ENCODE measurements at regions not wholly inside any gene's neighbourhood (a gene's known extent, or its start where the extent isn't known, plus 50 kb on each side); places are given as distances from the start of the nearest gene placed in this dataset.

GRCh38 chr14:101372894-101373620, 188.2 kb upstream of the DIO3 start:
- Mint-ChIP-seq H3K9me3 (ENCODE audit: unreplicated experiment) (peaks cover 3% of the 10 kb centered on the region), H3K27me3 (ENCODE audit: low read depth, unreplicated experiment) (peaks cover 35% of the 10 kb centered on the region), H3K27ac (ENCODE audit: unreplicated experiment) (no peak overlapping the region), H3K4me1 (ENCODE audit: low read depth, unreplicated experiment) (no peaks in the 10 kb centered on the region), H3K4me3 (ENCODE audit: unreplicated experiment) (no peak overlapping the region), H3K36me3 (ENCODE audit: low read depth, unreplicated experiment) (no peaks in the 10 kb centered on the region)
- Histone ChIP-seq H3K4me3 (ENCODE audit: insufficient read depth, low read depth, low read length) (no peak overlapping the region), H2AFZ (ENCODE audit: low read depth, low read length) (no peak overlapping the region), H3K79me2 (ENCODE audit: insufficient read depth, low read length) (no peaks in the 10 kb centered on the region), H3K27ac (ENCODE audit: low read depth, low read length) (no peak overlapping the region), H3K9ac (ENCODE audit: low read length) (no peak overlapping the region), H3K27me3 (ENCODE audit: insufficient read depth, low read length) (no peaks in the 10 kb centered on the region), H3K9me3 (ENCODE audit: insufficient read depth, low read depth, low read length) (no peaks in the 10 kb centered on the region), H4K20me1 (ENCODE audit: insufficient read depth, low read length) (no peaks in the 10 kb centered on the region), H3K36me3 (ENCODE audit: insufficient read depth, low read length) (no peaks in the 10 kb centered on the region), H3K4me1 (ENCODE audit: insufficient read depth, low read length) (no peaks in the 10 kb centered on the region), H3K4me2 (ENCODE audit: low read length) (no peak overlapping the region)
- TF ChIP-seq, protein P1, sequence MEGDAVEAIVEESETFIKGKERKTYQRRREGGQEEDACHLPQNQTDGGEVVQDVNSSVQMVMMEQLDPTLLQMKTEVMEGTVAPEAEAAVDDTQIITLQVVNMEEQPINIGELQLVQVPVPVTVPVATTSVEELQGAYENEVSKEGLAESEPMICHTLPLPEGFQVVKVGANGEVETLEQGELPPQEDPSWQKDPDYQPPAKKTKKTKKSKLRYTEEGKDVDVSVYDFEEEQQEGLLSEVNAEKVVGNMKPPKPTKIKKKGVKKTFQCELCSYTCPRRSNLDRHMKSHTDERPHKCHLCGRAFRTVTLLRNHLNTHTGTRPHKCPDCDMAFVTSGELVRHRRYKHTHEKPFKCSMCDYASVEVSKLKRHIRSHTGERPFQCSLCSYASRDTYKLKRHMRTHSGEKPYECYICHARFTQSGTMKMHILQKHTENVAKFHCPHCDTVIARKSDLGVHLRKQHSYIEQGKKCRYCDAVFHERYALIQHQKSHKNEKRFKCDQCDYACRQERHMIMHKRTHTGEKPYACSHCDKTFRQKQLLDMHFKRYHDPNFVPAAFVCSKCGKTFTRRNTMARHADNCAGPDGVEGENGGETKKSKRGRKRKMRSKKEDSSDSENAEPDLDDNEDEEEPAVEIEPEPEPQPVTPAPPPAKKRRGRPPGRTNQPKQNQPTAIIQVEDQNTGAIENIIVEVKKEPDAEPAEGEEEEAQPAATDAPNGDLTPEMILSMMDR (IDR thresholded peaks at IDR 0.05; ENCODE audit: insufficient read depth, low read depth, low read length), result no peak
- no peak for TF ChIP-seq EZH2 (IDR thresholded peaks at IDR 0.05; ENCODE audit: insufficient read depth, low read length)
- no peak for FAIRE-seq
- no peak for DNase-seq (ENCODE audit: low read depth)

DNA sequence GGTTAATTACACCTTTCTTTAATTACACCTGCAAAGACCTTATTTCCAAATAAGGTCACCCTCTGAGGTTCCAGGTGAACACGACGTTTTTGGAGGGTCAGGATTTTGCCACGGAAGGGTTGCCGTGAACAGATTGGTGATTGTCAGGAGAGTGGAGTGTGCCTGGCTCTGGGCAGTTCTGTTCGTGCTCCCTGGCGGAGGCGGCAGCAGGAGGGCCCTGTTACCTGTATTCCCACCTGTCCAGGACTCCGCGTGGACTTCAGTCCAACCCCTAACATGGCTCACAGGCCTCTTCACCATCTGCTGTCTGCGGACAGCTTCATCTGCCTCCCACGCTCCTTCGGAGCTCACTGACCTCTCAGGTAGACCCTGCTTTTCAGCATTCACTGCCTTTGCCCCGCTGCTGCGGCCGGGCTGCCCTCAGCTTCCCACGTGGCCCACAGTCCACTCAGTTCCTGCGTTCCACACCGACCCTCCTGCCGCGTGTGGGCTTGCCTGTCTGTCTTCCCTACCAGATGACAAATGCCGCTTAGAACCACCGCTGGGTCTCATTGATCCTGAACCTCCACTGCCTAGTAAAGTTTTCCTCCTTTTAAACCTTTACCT, 187.5 kb upstream of the DIO3 start:
- peaks cover 32% of the 10 kb centered on the region for H3K27me3 Mint-ChIP-seq (ENCODE audit: low read depth, unreplicated experiment)
- H3K27me3 ChIP-seq (ENCODE audit: insufficient read depth, low read length), result no peaks in the 10 kb centered on the region
- no peaks in the 10 kb centered on the region for H3K36me3 ChIP-seq (ENCODE audit: insufficient read depth, low read length)
- H3K9ac ChIP-seq (ENCODE audit: low read length), result no peak overlapping the region
- no peak overlapping the region for H2AFZ ChIP-seq (ENCODE audit: low read depth, low read length)
- H3K27ac Mint-ChIP-seq (ENCODE audit: unreplicated experiment), result no peak overlapping the region
- no peak overlapping the region for H3K4me2 ChIP-seq (ENCODE audit: low read length)
- no peak overlapping the region for H3K27ac ChIP-seq (ENCODE audit: low read depth, low read length)
- no peak overlapping the region for H3K4me3 ChIP-seq (ENCODE audit: insufficient read depth, low read depth, low read length)
- TF ChIP-seq EZH2 (IDR thresholded peaks at IDR 0.05; ENCODE audit: insufficient read depth, low read length), result no peak
- TF ChIP-seq, protein P1 (IDR thresholded peaks at IDR 0.05; ENCODE audit: insufficient read depth, low read depth, low read length), result no peak
- H3K79me2 ChIP-seq (ENCODE audit: insufficient read depth, low read length), result no peaks in the 10 kb centered on the region
- no peak overlapping the region for H3K4me3 Mint-ChIP-seq (ENCODE audit: unreplicated experiment)
- H3K4me1 Mint-ChIP-seq (ENCODE audit: low read depth, unreplicated experiment), result no peaks in the 10 kb centered on the region
- H4K20me1 ChIP-seq (ENCODE audit: insufficient read depth, low read length), result no peaks in the 10 kb centered on the region
- no peaks in the 10 kb centered on the region for H3K9me3 ChIP-seq (ENCODE audit: insufficient read depth, low read depth, low read length)
- DNase-seq (ENCODE audit: low read depth), result no peak
- no peaks in the 10 kb centered on the region for H3K4me1 ChIP-seq (ENCODE audit: insufficient read depth, low read length)
- no peaks in the 10 kb centered on the region for H3K36me3 Mint-ChIP-seq (ENCODE audit: low read depth, unreplicated experiment)
- peaks cover 3% of the 10 kb centered on the region for H3K9me3 Mint-ChIP-seq (ENCODE audit: unreplicated experiment)
- FAIRE-seq, result no peak

All from astrocyte (in vitro differentiated cells and primary cell).